ENCODE measurements at regions not wholly inside any gene's neighbourhood (a gene's known extent, or its start where the extent isn't known, plus 50 kb on each side); places are given as distances from the start of the nearest gene placed in this dataset.

GRCh38 chr4:148814030-148814429, 371.8 kb upstream of the NR3C2 start (continued):
- no peak for TF ChIP-seq CREB5 (CRISPR knock-in tag; IDR thresholded peaks at IDR 0.05; ENCODE audit: low read depth)

GRCh38 chr4:148813289-148813688, 371.1 kb upstream of the NR3C2 start:
- no peak for ATAC-seq
- TF ChIP-seq TOX (CRISPR knock-in tag; IDR thresholded peaks at IDR 0.05; ENCODE audit: borderline replicate concordance) (no peak), GLIS3 (CRISPR knock-in tag; IDR thresholded peaks at IDR 0.05) (no peak), ZNF565 (CRISPR knock-in tag; conservative IDR thresholded peaks at IDR 0.05; ENCODE audit: low read depth) (no peak), CSRNP3 (CRISPR knock-in tag; IDR thresholded peaks at IDR 0.05) (no peak), ZC3H10 (CRISPR knock-in tag; IDR thresholded peaks at IDR 0.05) (no peak), ZNF70 (CRISPR knock-in tag; IDR thresholded peaks at IDR 0.05) (no peak), ZFP30 (CRISPR knock-in tag; IDR thresholded peaks at IDR 0.05) (no peak), ESRRG (CRISPR knock-in tag; IDR thresholded peaks at IDR 0.05) (no peak), BACH2 (CRISPR knock-in tag; IDR thresholded peaks at IDR 0.05; ENCODE audit: borderline replicate concordance) (no peak)

- no peak for ATAC-seq
- TF ChIP-seq ARNTL (CRISPR knock-in tag; IDR thresholded peaks at IDR 0.05; ENCODE audit: borderline replicate concordance, low read depth), result no peak
- TF ChIP-seq TSHZ2 (CRISPR knock-in tag; IDR thresholded peaks at IDR 0.05), result no peak
- TF ChIP-seq POU6F1 (CRISPR knock-in tag; IDR thresholded peaks at IDR 0.05; ENCODE audit: borderline replicate concordance, low read depth), result no peak
- no peak for TF ChIP-seq ZNF8 (CRISPR knock-in tag; IDR thresholded peaks at IDR 0.05)
- no peak for TF ChIP-seq BACH2 (CRISPR knock-in tag; IDR thresholded peaks at IDR 0.05; ENCODE audit: borderline replicate concordance)
- no peak for TF ChIP-seq RARB (CRISPR knock-in tag; IDR thresholded peaks at IDR 0.05)
- no peak for TF ChIP-seq SNAI2 (CRISPR knock-in tag; IDR thresholded peaks at IDR 0.05)
- TF ChIP-seq ZFP3 (CRISPR knock-in tag; IDR thresholded peaks at IDR 0.05), result no peak
- TF ChIP-seq ZNF70 (CRISPR knock-in tag; IDR thresholded peaks at IDR 0.05), result no peak
- TF ChIP-seq ZNF565 (CRISPR knock-in tag; conservative IDR thresholded peaks at IDR 0.05; ENCODE audit: low read depth), result no peak
- TF ChIP-seq ZFP30 (CRISPR knock-in tag; IDR thresholded peaks at IDR 0.05), result no peak
- no peak for TF ChIP-seq PPARA (CRISPR knock-in tag; IDR thresholded peaks at IDR 0.05; ENCODE audit: borderline replicate concordance)
- TF ChIP-seq TCF4 (CRISPR knock-in tag; IDR thresholded peaks at IDR 0.05; ENCODE audit: borderline replicate concordance), result no peak
- no peak for TF ChIP-seq PATZ1 (CRISPR knock-in tag; IDR thresholded peaks at IDR 0.05; ENCODE audit: borderline replicate concordance)
- no peak for TF ChIP-seq OSR1 (CRISPR knock-in tag; IDR thresholded peaks at IDR 0.05)
- no peak for TF ChIP-seq ZC3H10 (CRISPR knock-in tag; IDR thresholded peaks at IDR 0.05)
- no peak for TF ChIP-seq ISL1 (CRISPR knock-in tag; IDR thresholded peaks at IDR 0.05)
- TF ChIP-seq TOX (CRISPR knock-in tag; IDR thresholded peaks at IDR 0.05; ENCODE audit: borderline replicate concordance), result no peak
Measured at GRCh38 chr4:148812101-148812500, 369.9 kb upstream of the NR3C2 start.
